Upper lobe of left lung (tissue), 6 donors: ENCODE measurements at regions not wholly inside any gene's neighbourhood (a gene's known extent, or its start where the extent isn't known, plus 50 kb on each side); places are given as distances from the start of the nearest gene placed in this dataset.

Experiments used
- ATAC-seq, 2 donors: fragments of 200-7000 bp; cut with Tn5 transposase; one replicate each; pipeline ENCODE4 v1.9.1; 2022; ENCODE audit warnings: mild to moderate bottlenecking in 2 of 2, moderate library complexity in 2 of 2; ENCODE audit not compliant: low FRiP score in 2 of 2
- DNase-seq, 2 donors: peaks; one replicate each; pipeline ENCODE4 v3.0.0-alpha.2; 2019 to 2020
- H3K27ac ChIP-seq, 4 donors: fragments of 200-600 bp; sonication (generic); one replicate each; pipeline ENCODE4 v1.5.1; 2016 to 2019
- H3K27me3 ChIP-seq, 4 donors: fragments of 200-600 bp; sonication (generic); one replicate each; pipeline ENCODE4 v1.5.1; 2017 to 2019
- H3K36me3 ChIP-seq, 4 donors: fragments of 200-600 bp; sonication (generic); one replicate each; pipeline ENCODE4 v1.5.1; 2016 to 2019
- H3K4me1 ChIP-seq, 4 donors: fragments of 200-600 bp; sonication (generic); one replicate each; pipeline ENCODE4 v1.5.1; 2018 to 2019
- H3K4me3 ChIP-seq, 4 donors: fragments of 200-600 bp; sonication (generic); one replicate each; pipeline ENCODE4 v1.5.1; 2017 to 2019; ENCODE audit warnings: mild to moderate bottlenecking in 2 of 4, moderate library complexity in 1 of 4
- H3K9me3 ChIP-seq, 4 donors: fragments of 200-600 bp; sonication (generic); one replicate each; pipeline ENCODE4 v1.5.1; 2018 to 2019
- CTCF ChIP-seq, 6 experiments: fragments of 450-650 bp in 4 of 6; fragments of 200-600 bp in 2 of 6; sonication (generic) in 2 of 6; IDR thresholded peaks; one replicate each; pipeline ENCODE4 v1.5.1; 2016 to 2019; ENCODE audit warnings: antibody characterized with exemption in 6 of 6
- EP300 ChIP-seq, 4 donors: sonication (generic); formaldehyde crosslinking; IDR thresholded peaks; one replicate each; pipeline ENCODE4 v1.5.1; 2017; ENCODE audit warnings: antibody characterized with exemption in 4 of 4, control low read depth in 2 of 4
- POLR2A ChIP-seq, 4 donors: fragments of 450-650 bp; IDR thresholded peaks; one replicate each; pipeline ENCODE4 v1.5.1; 2016 to 2017; ENCODE audit warnings: antibody characterized with exemption in 4 of 4, mild to moderate bottlenecking in 2 of 4
- POLR2AphosphoS5 ChIP-seq, 2 donors: sonication (generic); formaldehyde crosslinking; IDR thresholded peaks; one replicate each; pipeline ENCODE4 v1.5.1; 2017; ENCODE audit warnings: antibody characterized with exemption in 2 of 2
- WGBS, 2 donors: methylation state at CpG; one replicate each; pipeline ENCODE4 v1.1.5; 2017 to 2018; 5-methylcytosine and 5-hydroxymethylcytosine counted together
- donor health status: DM: no; HTN: no; CAD: no; lungs with moderate emphysema.
- donor health status: DM: no; HTN: yes; CAD: no; lungs with severe emphysema.

GRCh38 chr7:54967377-54967776 lies 51.4 kb upstream of the EGFR start:
- peak; percentile 64 to 89 for ATAC-seq
- no peaks in the 10 kb centered on the region for H3K36me3 ChIP-seq
- H3K27ac ChIP-seq: peak overlapping the region in 2 of 4 donors; percentile 21 to 67
- H3K27me3 ChIP-seq: no peaks in the 10 kb centered on the region
- no peak overlapping the region for H3K4me3 ChIP-seq
- peak in 1 of 4 donors; percentile 20 for TF ChIP-seq POLR2A (IDR thresholded peaks at IDR 0.05)
- TF ChIP-seq EP300 (IDR thresholded peaks at IDR 0.05): peak in 2 of 4 donors; percentile 45 to 87
- no peak for TF ChIP-seq CTCF (IDR thresholded peaks at IDR 0.05)
- TF ChIP-seq POLR2AphosphoS5 (IDR thresholded peaks at IDR 0.05): peak in 1 of 2 donors; percentile 59
- DNase-seq: peak in 1 of 2 donors; percentile 48
- H3K4me1 ChIP-seq: no peaks in the 10 kb centered on the region
- 64 to 70% methylated on average over 8 of the region's 8 CpGs for WGBS, 2 donors
- H3K9me3 ChIP-seq: no peaks in the 10 kb centered on the region

GRCh38 chr7:54968018-54968417 lies 50.8 kb upstream of the EGFR start:
- peak overlapping the region in 3 of 4 donors; percentile 26 to 67 (median 45) for H3K27ac ChIP-seq
- WGBS, 2 donors: 82% methylated on average over 6 of the region's 6 CpGs
- TF ChIP-seq POLR2A (IDR thresholded peaks at IDR 0.05) (no peak), CTCF (IDR thresholded peaks at IDR 0.05) (no peak)
- DNase-seq (no peak), ATAC-seq (no peak)
- no peak overlapping the region for H3K4me3 ChIP-seq
- H3K9me3 ChIP-seq: peaks cover 0 to 5% (median under 1%) of the 10 kb centered on the region in 4 donors
- no peaks in the 10 kb centered on the region for H3K36me3 ChIP-seq
- H3K27me3 ChIP-seq: no peaks in the 10 kb centered on the region
- H3K4me1 ChIP-seq: no peaks in the 10 kb centered on the region
